CD4-positive, CD25-positive, alpha-beta regulatory T cell (primary cell): ENCODE measurements at regions not wholly inside any gene's neighbourhood (a gene's known extent, or its start where the extent isn't known, plus 50 kb on each side); places are given as distances from the start of the nearest gene placed in this dataset.

Experiments used
- ATAC-seq, 2 donors: fragments of 150-1000 bp; cut with Tn5 transposase; one replicate each; pipeline ENCODE4 v1.10.0; 2021; ENCODE audit warnings: low read depth in 2 of 2, moderate number of reproducible peaks in 2 of 2, moderate library complexity in 1 of 2
- DNase-seq, 3 donors: peaks; one replicate each; pipeline versions ENCODE4 v3.0.0 to v3.0.0-alpha.2; 2012 to 2022; ENCODE audit warnings: mixed read lengths in 1 of 3
- H3K27ac ChIP-seq: one replicate; pipeline ENCODE4 v1.7.0; 2013; ENCODE audit warnings: mild to moderate bottlenecking, low read length; ENCODE audit not compliant: insufficient read depth, poor library complexity, severe bottlenecking
- H3K27me3 ChIP-seq: one replicate; pipeline ENCODE4 v1.7.0; 2013; ENCODE audit warnings: low read length; ENCODE audit not compliant: control insufficient read depth, insufficient read depth
- H3K36me3 ChIP-seq: one replicate; pipeline ENCODE4 v1.7.0; 2013; ENCODE audit warnings: mild to moderate bottlenecking, low read length, moderate library complexity; ENCODE audit not compliant: control insufficient read depth, insufficient read depth
- H3K4me1 ChIP-seq: 2 replicates; pipeline ENCODE4 v1.7.0; 2013; ENCODE audit warnings: mild to moderate bottlenecking, low read length; ENCODE audit not compliant: insufficient read depth, control insufficient read depth, poor library complexity, severe bottlenecking
- H3K4me3 ChIP-seq: one replicate; pipeline ENCODE4 v1.7.0; 2013; ENCODE audit warnings: low read depth, mild to moderate bottlenecking, low read length, moderate library complexity
- H3K9me3 ChIP-seq, 2 experiments: 1 replicate in 1 of 2; 2 replicates in 1 of 2; pipeline ENCODE4 v1.7.0; 2013; ENCODE audit warnings: low read length in 2 of 2, mild to moderate bottlenecking in 1 of 2, moderate library complexity in 1 of 2; ENCODE audit not compliant: control insufficient read depth in 2 of 2
- H3K27ac Mint-ChIP-seq, 3 donors: one replicate each; pipeline ENCODE4 v1.8.0; 2020 to 2022; ENCODE audit warnings: mild to moderate bottlenecking in 3 of 3, mixed read lengths in 3 of 3, moderate library complexity in 2 of 3
- H3K27me3 Mint-ChIP-seq: one replicate; pipeline ENCODE4 v1.8.0; 2022; ENCODE audit warnings: mild to moderate bottlenecking, mixed read lengths
- H3K36me3 Mint-ChIP-seq: one replicate; pipeline ENCODE4 v1.8.0; 2020; ENCODE audit warnings: mixed read lengths
- H3K4me1 Mint-ChIP-seq, 4 donors: one replicate each; pipeline ENCODE4 v1.8.0; 2020 to 2022; ENCODE audit warnings: mixed read lengths in 4 of 4, mild to moderate bottlenecking in 1 of 4
- H3K4me3 Mint-ChIP-seq, 4 donors: one replicate each; pipeline ENCODE4 v1.8.0; 2020 to 2022; ENCODE audit warnings: mild to moderate bottlenecking in 4 of 4, mixed read lengths in 4 of 4, moderate library complexity in 3 of 4
- H3K9me3 Mint-ChIP-seq, 7 donors: one replicate each; pipeline ENCODE4 v1.8.0; 2020 to 2022; ENCODE audit warnings: mixed read lengths in 7 of 7, mild to moderate bottlenecking in 3 of 7, moderate library complexity in 2 of 7

GRCh38 chrX:117743469-117744251 is 372.9 kb downstream of the KLHL13 start:
- Mint-ChIP-seq H3K9me3 (peaks cover 0 to 7% (median 4%) of the 10 kb centered on the region in 7 donors), H3K4me1 (no peaks in the 10 kb centered on the region), H3K27me3 (no peaks in the 10 kb centered on the region), H3K36me3 (no peaks in the 10 kb centered on the region), H3K4me3 (no peak overlapping the region), H3K27ac (no peak overlapping the region)
- Histone ChIP-seq H3K9me3 (no peaks in the 10 kb centered on the region), H3K27me3 (no peaks in the 10 kb centered on the region), H3K27ac (no peak overlapping the region), H3K4me1 (no peaks in the 10 kb centered on the region), H3K4me3 (no peak overlapping the region), H3K36me3 (no peaks in the 10 kb centered on the region)
- DNase-seq (no peak), ATAC-seq (no peak)

GRCh38 chrX:117713411-117713810 is 403.2 kb downstream of the KLHL13 start:
- H3K27ac Mint-ChIP-seq, result no peak overlapping the region
- H3K4me1 Mint-ChIP-seq, result no peaks in the 10 kb centered on the region
- no peak overlapping the region for H3K4me3 ChIP-seq

DNA sequence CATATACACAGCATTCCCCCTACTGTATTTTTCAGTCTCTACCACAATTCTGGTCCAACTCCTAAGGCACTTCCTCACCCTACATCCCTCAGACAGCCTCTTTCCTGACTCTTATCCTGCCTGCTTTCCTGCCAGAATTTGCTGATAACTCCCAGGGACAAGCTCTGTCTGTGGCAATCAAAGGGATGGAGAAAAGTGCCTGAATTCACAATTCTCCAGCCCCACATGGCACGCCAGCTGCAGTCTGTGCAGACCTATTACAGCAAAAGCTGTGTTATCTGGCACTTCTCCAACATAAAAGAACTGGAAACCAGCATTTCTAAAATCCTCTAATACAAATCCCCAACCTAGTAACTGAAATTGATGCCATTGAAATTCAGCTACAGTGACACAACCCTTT is 404.8 kb downstream of the KLHL13 start:
- Mint-ChIP-seq H3K36me3 (no peaks in the 10 kb centered on the region), H3K27ac (no peak overlapping the region), H3K9me3 (peaks cover 0 to 3% (median 0%) of the 10 kb centered on the region in 7 donors), H3K4me3 (no peak overlapping the region), H3K27me3 (no peaks in the 10 kb centered on the region), H3K4me1 (no peaks in the 10 kb centered on the region)
- Histone ChIP-seq H3K9me3 (no peaks in the 10 kb centered on the region), H3K27me3 (no peaks in the 10 kb centered on the region), H3K4me3 (no peak overlapping the region), H3K4me1 (no peaks in the 10 kb centered on the region), H3K27ac (no peak overlapping the region), H3K36me3 (no peaks in the 10 kb centered on the region)
- DNase-seq, result no peak
- ATAC-seq, result no peak

More at GRCh38 chrX:117713411-117713810, 403.2 kb downstream of the KLHL13 start:
- no peak overlapping the region for H3K27ac ChIP-seq
- H3K9me3 Mint-ChIP-seq, result peaks cover 0 to 3% (median 0%) of the 10 kb centered on the region in 7 donors
- no peak overlapping the region for H3K4me3 Mint-ChIP-seq
- H3K27me3 Mint-ChIP-seq, result no peaks in the 10 kb centered on the region
- no peaks in the 10 kb centered on the region for H3K4me1 ChIP-seq
- no peaks in the 10 kb centered on the region for H3K27me3 ChIP-seq
- DNase-seq (no peak), ATAC-seq (no peak)
- no peaks in the 10 kb centered on the region for H3K36me3 Mint-ChIP-seq
- H3K9me3 ChIP-seq, result no peaks in the 10 kb centered on the region
- no peaks in the 10 kb centered on the region for H3K36me3 ChIP-seq

DNA sequence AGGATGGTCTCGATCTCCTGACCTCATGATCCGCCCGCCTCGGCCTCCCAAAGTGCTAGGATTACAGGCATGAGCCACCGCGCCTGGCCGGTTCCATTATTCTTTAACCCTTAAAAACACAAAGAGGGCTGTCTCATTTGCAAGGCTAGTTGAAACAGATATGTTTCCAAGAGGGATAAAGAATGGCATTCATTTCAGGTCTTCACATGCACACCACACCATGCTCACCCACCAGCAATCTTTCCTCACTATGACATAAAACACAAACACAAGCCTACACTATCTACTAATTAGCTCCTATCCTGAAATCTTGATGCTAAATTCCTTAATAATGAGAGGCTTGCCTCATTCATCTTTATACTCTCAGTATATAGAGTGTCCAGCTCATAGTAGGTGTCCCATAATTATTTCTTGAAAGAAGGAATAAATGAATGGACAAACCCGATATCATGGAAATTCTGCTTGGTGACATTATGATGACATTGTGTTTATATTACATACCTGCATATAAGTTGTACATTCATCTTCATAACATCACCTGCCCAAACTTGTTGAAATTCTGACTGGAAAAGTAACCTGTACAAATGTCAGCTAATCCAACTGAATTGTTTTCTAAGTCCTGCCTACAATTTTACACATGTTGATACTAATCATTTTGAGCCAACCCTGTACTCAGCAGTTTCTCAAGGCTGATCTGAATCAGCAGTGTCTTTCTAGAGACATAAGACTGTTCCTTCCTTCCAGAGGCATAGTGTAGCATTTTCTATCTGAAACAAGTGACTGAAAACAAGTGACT is 408.5 kb downstream of the KLHL13 start:
- no peak overlapping the region for H3K27ac Mint-ChIP-seq
- H3K4me1 Mint-ChIP-seq, result no peaks in the 10 kb centered on the region
- no peaks in the 10 kb centered on the region for H3K27me3 Mint-ChIP-seq
- H3K36me3 Mint-ChIP-seq, result no peaks in the 10 kb centered on the region
- Histone ChIP-seq H3K9me3 (no peaks in the 10 kb centered on the region), H3K27me3 (no peaks in the 10 kb centered on the region), H3K36me3 (no peaks in the 10 kb centered on the region), H3K27ac (no peak overlapping the region), H3K4me1 (no peaks in the 10 kb centered on the region), H3K4me3 (no peak overlapping the region)
- DNase-seq, result no peak
- H3K9me3 Mint-ChIP-seq, result peaks cover 0 to 3% (median 0%) of the 10 kb centered on the region in 7 donors
- H3K4me3 Mint-ChIP-seq, result no peak overlapping the region
- ATAC-seq, result no peak

DNA sequence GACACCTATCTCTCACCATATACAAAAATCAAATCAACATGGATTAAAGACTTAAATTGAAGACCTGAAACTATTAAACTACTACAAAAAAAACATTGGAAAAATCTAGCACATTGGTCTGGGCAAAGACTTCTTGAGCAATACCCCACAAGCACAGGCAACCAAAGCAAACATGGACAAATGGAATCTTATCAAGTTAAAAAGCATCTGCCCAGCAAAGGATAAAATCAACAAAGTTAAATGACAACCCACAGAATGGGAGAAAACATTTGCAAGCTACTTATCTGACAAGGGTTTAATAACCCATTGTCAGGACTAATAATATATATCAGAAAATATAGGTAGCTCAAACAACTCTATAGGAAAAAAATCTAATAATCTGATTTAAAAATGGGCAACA is 415.6 kb downstream of the KLHL13 start:
- DNase-seq (no peak), ATAC-seq (no peak)

GRCh38 chrX:117689956-117690355 is 426.7 kb downstream of the KLHL13 start:
- Histone ChIP-seq H3K27ac (no peak overlapping the region), H3K4me3 (no peak overlapping the region), H3K36me3 (no peaks in the 10 kb centered on the region), H3K27me3 (no peaks in the 10 kb centered on the region), H3K4me1 (no peaks in the 10 kb centered on the region), H3K9me3 (no peaks in the 10 kb centered on the region)
- no peak overlapping the region for H3K27ac Mint-ChIP-seq
- ATAC-seq, result no peak
- H3K27me3 Mint-ChIP-seq, result peaks cover 4% of the 10 kb centered on the region
- H3K4me1 Mint-ChIP-seq, result no peaks in the 10 kb centered on the region
- H3K36me3 Mint-ChIP-seq, result no peaks in the 10 kb centered on the region
- no peak for DNase-seq
- no peak overlapping the region for H3K4me3 Mint-ChIP-seq
- H3K9me3 Mint-ChIP-seq, result peaks cover 0 to 4% (median 2%) of the 10 kb centered on the region in 7 donors

More for the DNA sequence above, 415.6 kb downstream of the KLHL13 start:
- H3K4me3 ChIP-seq, result no peak overlapping the region
- H3K27me3 Mint-ChIP-seq, result no peaks in the 10 kb centered on the region
- peaks cover 0 to 3% of the 10 kb centered on the region in 2 experiments for H3K9me3 ChIP-seq
- no peak overlapping the region for H3K4me3 Mint-ChIP-seq
- H3K36me3 Mint-ChIP-seq, result no peaks in the 10 kb centered on the region
- H3K4me1 ChIP-seq, result no peaks in the 10 kb centered on the region
- no peak overlapping the region for H3K27ac Mint-ChIP-seq
- H3K36me3 ChIP-seq, result no peaks in the 10 kb centered on the region
- H3K4me1 Mint-ChIP-seq, result no peaks in the 10 kb centered on the region
- no peaks in the 10 kb centered on the region for H3K27me3 ChIP-seq
- peaks cover 0 to 10% (median 5%) of the 10 kb centered on the region in 7 donors for H3K9me3 Mint-ChIP-seq
- H3K27ac ChIP-seq, result no peak overlapping the region

GRCh38 chrX:117680286-117680685 is 436.3 kb downstream of the KLHL13 start:
- Histone ChIP-seq H3K36me3 (no peaks in the 10 kb centered on the region), H3K27ac (no peak overlapping the region), H3K4me1 (no peaks in the 10 kb centered on the region), H3K27me3 (no peaks in the 10 kb centered on the region), H3K9me3 (no peaks in the 10 kb centered on the region), H3K4me3 (no peak overlapping the region)
- Mint-ChIP-seq H3K9me3 (peaks cover 0 to 10% (median 0%) of the 10 kb centered on the region in 7 donors), H3K36me3 (no peaks in the 10 kb centered on the region), H3K4me1 (no peaks in the 10 kb centered on the region), H3K27me3 (no peaks in the 10 kb centered on the region), H3K4me3 (no peak overlapping the region), H3K27ac (no peak overlapping the region)
- ATAC-seq (no peak), DNase-seq (no peak)
